GM18499 (cell line): ENCODE measurements at regions not wholly inside any gene's neighbourhood (a gene's known extent, or its start where the extent isn't known, plus 50 kb on each side); places are given as distances from the start of the nearest gene placed in this dataset.
"Not testable (repeated sequence)": the region's sequence is repeated elsewhere in the genome, so short reads cannot be mapped to it uniquely, and the experiment has no call there.

Experiments
- ATAC-seq: cut with Tn5 transposase; IDR thresholded peaks from one replicate; pipeline ENCODE4 v1.9.1; 2021; ENCODE audit warnings: moderate number of reproducible peaks; ENCODE audit not compliant: insufficient read depth, unreplicated experiment

DNA sequence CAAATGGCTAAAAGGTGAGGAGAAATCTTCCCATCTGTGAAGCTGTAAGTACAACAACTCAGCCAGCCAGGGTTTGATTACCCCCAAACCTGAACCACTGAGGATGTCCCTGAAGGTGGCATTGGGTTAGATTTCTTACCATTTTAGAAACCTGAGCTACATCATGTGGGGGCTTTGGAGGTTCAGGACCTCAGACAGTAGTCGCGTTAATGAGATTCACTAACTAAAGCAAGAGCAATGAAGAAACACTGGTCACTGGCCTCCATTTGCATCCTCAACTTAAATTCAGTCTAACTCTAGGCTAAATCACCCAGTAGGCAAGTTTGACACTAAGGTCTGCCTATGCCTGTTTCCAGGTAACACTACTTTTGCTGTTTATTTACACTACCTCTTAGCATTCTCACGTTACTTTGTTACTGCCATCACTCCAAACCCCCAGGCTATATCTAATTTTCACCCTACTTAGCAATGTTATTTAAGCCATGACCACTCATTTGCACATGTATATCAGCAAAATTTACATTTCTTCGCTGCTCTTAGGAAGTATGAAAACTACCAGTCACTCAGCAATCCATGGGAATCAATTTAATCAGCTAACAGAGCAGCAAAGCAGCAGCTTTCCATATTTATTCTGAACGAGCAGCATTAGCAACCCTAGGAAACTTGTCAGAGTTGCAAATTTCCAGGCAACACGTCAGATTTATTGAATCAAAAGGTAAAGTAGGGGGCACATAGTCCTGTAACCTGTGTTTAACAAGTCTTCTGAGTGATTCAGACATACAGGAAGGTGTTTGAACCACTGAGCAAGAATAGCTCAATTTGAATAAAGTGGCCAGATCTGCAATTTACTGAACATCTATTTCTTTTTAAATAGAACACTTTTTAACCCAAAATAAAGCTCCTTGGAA is 788.4 kb upstream of the SORCS1 start:
- no peak for ATAC-seq

DNA sequence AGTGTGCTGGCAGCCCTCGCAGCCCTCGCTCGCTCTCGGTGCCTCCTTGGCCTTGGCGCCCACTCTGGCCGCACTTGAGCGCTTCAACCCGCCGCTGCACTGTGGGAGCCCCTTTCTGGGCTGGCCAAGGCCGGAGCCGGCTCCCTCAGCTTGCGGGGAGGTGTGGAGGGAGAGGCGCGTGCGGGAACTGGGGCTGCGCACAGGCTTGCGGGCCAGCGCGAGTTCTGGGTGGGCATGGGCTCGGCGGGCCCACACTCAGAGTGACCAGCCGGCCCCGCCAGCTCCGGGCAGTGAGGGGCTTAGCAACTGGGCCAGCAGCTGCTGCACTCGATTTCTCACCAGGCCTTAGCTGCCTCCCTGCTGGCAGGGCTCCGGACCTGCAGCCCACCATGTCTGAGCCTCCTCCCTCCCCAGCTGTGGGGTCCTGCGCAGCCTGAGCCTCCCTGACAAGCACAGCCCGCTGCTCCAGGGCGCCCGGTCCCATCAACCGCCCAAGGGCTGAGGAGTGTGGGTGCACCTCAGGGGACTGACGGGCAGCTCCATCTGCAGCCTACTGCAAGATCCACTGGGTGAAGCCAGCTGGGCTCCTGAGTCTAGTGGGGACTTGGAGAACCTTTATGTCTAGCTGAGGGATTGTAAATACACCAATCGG is 786.0 kb upstream of the SORCS1 start:
- not testable (repeated sequence) for ATAC-seq

DNA sequence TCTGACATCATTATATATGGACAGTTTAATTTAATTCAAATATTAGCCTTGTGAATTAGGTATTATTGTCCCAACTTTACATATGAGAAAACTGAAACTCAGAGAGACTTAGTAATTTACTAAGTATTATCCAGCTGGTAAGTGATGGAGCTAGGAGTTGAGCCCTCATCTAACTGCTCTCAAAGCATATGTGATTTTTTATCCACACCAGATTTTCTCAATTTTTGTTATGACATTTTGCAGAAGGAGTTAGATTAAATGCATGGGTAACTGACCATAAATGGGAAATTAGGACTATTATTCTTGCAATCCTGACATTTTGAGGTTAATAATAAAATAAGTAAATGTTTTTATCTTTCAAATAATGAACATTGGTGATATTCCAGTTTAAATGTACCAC is 778.3 kb upstream of the SORCS1 start:
- ATAC-seq: no peak

DNA sequence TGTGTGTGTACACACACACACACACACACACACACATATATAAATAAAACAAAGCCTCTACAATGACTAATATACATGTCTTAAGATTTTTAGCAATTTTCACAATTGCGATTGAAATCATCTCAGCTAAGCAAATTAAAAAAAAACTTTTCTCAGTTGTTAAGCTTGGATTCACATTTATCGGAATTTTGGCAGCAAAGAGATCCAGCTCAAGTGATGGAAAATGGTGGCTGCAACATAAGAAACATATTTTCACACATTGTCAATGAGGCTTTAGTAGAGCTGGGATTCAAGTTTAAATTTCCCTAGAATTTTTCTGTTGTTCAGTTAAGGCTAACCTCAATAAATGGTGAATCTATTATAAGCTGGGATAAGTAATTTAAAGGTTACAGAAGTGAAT is 768.6 kb upstream of the SORCS1 start:
- ATAC-seq: no peak

DNA sequence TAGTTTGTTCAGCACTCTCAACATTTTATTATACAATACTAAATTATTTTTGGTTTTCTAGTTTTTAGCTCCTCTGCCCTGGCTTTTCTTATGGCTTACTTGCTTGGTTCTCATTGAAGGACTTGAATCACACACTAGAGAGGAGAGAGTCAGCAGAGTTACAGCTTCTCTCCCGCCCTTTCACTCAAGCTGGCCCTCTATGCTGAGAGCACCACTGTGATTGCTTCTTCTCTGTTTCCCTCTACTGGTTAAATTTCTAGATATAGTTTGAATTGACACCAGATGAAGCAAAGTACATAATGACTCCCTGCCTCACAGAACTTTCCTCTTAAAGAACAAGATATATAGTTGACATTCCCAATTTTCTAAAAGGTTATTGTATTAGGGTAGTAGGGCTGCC is 767.3 kb upstream of the SORCS1 start:
- no peak for ATAC-seq

DNA sequence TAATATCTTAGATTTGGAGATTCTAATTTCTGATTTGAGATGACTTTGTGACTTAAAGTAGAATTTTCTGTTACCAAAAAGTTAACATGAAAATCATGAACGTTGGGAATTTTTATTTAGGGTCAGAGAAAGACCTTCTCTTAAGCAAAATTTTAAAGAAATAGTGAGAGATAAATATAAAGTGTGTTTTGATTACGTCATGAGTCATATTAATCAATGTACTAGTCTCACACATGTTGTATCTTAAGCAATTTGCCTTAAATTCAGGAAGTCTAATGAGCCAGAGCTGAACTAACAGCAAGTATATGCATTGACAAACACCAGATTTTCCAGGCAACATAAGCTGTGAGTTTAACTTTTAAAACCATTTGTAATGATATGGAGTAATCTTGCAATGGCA is 765.5 kb upstream of the SORCS1 start:
- no peak for ATAC-seq

DNA sequence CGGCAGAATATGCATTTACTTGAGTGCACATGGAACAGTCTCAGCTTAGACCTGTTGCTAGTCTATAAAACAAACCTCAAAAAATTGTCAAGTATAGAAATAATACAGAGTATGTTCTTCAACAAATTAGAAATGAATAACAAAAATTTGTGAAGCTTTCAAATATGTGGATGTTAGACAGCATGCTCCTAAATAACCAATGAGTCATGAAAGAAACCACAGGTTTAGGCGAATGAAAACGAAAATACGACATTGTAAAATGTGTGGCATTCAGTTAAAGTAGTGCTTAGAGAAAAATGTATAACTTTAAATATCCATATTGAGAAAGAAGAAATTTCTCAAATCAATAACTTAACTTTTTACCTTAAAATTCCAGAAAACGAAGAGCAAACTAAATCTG is 760.0 kb upstream of the SORCS1 start:
- ATAC-seq: no peak

DNA sequence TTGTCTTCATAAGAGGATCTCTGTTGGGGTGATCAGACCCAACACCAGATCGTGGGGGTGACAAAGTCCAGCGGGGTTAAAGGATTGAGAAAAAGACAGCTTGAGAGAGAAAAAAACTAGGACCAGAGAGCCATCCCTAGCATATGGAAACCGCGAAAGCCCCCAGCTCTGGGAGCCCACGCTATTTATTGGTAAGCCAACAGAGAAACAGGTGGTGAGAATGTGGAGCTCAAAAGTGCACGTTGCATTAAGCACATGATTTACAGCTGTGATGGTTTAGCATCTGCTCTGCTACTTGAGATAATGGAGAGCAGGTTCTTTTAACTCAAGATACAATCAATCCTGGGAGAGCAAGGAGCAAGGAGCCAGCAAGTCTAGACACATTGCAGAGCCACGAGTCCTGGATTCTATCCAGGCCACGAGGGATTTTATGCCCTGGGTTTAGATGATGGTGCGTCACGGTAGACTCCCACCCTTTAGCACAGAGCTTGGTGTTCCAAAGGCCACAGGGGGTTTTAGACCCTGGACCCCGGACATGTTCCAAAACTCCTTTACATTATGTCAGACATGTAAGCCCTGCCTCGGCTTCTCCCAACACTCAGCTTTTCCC is 755.2 kb upstream of the SORCS1 start:
- no peak for ATAC-seq

DNA sequence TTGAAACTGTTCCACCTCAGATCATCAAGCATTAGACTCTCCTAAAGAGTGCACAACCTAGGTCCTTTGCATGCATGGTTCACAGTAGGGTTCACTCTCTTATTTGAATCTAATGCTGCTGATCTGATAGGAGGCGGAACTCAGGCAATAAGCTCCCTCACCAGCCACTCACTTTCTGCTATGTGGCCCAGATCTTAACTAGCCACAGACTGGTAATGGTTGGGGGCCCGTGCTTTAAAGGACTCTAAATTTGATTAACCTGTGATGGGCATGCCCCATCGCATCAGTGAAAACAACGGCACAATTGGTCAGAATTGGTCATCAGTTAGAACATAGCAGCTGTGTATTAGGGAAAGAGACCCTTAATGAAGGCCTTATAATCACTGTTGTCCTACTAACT is 753.7 kb upstream of the SORCS1 start:
- no peak for ATAC-seq

DNA sequence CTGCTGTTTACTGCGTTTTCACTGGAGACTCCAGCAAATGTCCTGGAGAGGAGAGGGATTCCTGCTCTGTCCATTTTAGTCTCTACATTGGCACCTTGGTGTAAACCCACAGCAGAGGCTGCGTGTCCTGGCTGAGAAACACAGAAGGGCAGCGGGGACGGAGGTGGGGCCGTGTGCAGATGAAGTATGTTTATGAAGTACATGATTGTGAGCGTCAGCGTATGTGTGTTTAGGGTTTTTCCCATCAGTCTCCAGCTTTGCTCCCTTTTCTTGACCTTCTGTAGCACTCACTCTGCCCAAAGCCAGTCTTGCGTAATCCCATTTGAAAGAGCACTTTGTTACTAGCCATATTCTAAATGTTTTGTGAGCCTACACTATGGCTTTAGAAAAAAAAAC is 750.7 kb upstream of the SORCS1 start:
- ATAC-seq: no peak

DNA sequence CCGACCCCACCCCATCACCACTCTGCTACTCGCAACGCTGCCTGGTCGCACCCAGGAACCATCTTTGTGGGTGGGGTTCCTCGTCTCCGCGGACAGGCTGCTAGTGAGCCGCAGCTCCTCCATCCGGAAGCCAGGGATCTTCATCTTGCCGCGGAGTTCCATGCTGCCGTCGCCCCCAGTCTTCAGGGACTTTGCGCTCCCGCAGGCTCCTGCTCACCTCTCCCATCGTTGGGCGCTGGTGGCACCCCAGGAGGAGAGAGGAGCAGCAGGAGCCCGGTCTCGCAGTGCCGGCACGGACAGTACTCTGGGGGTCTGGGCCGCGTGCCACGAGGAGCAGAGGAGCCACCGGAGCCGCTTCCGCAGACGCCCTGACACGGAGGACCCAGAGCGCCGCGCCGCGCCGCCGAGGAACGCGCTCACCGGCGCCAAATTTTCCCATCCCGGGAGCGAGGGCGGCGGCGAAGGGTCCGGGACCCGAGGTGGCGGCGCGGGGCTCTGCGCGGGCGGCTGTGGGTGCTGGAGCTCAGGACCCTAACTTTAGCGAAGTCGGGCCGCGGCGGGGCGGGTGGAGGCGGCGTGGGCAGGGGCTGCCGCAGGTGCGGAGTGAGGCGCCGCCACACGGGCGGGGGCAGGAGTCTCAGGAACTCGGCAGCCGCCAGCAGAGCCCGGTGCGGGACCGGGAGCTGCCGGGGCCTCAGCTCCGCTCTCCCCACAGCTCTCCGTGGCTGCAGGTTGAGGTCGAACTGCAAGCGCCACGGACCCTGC is 750.1 kb upstream of the SORCS1 start:
- no peak for ATAC-seq

DNA sequence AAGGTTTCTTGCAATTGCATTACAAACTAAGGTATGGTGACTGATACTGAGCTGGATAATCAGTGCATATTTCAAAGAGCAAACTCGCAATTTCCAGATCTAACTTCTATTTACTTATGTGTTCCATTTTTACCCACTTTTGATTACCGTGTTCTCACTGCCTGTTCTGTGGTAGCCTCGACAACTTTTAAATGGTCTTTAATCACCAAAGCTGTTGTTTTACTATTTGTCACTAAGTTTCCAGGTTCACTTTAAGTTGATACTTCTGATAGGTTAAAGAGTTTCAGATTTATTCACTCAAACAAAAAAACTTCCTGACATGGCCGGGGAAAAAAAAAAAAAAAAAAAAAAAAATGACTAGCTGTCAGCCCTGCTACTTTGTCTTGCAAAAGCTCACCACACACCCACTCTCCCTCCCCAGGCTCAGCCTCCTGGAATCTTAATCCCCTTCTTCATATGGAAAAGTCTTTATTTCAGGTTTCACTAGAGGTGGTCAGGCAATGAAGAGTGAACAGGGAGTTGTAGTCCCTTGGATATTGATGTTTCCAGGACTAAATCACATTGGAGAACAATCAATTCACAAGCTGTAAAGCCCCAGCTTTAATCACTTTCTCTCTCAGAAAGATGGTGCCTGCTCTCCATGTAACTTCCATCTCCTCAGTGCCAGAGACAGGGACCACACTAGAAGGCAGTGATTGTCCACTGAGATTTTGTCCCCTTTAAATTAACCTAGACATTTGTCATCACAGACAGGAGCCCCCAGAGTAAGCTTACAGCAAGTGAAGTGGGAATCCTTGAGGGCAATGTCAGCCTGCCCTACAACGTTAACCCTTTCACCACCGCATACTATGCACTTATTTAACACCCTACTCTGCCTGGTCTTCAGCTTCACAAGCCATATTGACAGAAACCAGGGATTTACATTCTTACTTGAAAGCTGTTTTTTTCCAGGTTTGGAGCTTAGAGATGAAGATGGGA is 749.1 kb upstream of the SORCS1 start:
- ATAC-seq: no peak

DNA sequence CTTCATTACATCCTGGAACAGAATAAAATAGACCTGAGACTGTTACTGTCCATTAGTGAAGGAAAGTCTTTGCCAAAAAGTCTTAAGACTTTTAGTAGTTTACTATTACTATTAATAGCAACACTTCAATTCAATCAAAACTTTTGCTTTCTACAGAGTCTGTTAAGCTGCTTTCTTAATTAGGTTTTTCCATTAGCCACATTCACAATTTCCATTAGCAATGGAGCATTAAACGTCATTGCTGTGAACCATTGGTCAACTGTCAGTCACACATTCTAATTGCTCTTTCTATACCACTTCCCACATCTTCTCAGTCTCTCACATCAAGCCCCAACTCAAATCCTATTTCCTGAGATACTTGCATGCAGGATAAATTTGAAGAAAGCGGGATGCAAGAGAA is 736.6 kb upstream of the SORCS1 start:
- no peak for ATAC-seq

DNA sequence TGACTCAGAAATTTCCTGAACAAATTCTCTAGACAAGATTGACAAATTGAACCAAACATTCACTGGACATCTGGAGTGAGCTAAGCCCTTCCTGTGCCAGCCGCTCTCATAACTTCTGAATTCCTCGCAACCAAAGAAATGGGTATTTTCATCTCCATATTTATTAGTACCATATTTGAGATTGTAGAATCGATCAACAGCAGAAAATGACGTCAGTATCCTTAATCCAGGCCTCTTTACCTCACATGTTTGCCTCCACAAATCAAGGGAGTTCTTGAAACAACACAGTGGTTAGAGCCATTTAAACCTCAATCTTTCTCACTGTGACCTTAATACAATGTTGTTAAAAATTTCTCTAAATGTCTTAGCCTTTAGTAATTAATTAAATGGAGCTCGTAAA is 735.6 kb upstream of the SORCS1 start:
- ATAC-seq: no peak

DNA sequence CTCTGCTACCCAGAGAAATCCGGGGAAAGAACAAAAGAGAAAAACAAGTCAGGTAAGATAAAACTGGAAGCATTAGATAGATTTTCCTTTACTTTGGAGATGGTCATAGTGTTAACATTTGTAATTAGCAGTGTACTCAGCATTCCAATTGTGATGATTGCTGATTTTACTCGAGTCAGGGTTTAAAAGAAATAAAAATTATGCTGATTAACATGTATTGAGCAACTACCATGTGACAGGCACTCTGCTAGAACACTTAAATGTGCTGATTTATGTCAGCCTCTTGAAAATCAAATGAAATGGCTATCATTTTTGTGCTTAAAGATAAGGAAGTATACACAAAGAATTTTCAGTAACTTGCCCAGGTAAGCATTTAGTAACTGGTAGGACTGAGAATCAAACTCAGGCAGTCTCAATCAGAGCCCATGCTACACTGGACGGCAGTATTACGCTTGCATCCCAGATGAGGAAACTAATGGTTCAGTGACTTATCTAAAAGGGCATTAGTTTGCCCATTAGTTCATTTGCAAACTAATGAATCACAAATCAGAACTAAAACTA is 735.1 kb upstream of the SORCS1 start:
- ATAC-seq: no peak

DNA sequence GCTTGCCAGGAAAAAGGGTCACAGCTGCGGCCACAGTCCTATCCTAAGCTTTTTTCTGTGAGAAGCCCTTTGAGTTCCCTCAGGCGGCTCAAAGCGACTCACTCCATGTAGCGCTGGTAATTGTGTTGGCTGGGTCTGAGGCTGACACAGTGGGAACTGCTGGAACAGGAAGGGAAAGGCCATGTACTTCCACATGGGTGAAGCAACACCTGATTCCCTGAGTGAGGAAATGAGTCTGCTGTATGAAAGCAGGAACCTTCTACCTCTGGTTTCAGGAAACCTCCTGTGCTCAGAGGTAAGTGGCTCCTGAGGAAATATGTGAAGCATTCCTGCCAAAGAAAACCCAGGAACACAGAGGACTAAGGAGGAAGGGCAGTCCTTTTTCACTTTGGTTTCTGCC is 734.6 kb upstream of the SORCS1 start:
- ATAC-seq: no peak

DNA sequence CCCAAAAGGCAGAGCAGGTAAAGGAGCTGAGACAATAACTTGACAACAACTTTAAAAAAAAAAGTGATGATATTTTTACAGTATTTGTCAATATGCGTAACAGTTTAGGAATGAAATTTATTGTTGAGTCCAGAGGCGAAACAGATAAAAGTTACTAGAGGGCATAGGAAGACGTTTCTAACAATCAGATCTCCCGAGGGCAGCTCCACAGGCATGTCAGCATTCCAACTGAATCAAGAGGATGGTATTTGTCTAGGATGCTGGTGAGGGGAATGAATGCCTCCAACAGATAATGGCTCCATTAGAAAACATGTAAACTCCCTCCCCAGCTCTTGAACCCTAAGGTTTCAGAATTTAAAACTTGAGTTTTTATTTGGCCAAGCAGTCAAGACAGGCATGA is 733.9 kb upstream of the SORCS1 start:
- no peak for ATAC-seq

DNA sequence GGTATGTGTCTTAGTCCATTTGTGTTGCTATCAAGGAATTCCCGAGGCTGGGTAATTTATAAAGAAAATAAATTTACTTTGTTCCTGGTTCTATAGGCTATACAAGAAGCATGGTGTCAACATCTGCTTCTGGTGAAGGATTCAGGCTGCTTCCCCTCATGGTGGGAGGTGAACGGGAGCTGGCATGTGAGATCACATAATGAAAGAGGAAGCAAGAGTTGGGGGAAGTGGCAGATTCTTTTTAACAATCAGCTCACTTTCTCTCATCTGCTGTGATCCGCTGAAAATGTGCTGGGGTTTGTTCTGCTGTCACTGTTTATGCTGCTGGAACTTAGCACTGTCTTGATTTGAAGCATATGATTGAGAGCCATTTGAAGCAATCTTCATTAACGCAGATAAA is 730.0 kb upstream of the SORCS1 start:
- no peak for ATAC-seq

DNA sequence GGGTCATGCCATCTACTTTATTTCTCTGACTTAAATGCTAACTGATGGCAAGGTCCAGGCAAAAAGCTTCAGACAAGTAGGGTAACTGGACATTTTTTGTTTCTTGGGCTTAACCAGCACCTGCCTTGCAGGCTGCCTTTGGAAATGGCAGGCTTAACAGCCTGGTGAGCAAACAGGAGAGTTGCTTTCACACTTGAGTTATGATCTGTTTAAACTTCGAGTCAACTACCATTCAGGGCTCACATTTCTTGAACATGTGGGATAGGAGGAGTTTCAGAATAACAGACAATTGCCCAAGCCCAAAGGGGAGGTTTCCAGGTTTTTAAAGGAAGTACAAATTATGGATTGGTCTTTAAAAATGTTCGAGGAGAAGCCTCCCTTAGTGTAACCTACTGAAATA is 724.6 kb upstream of the SORCS1 start:
- ATAC-seq: no peak
